ENCODE measurements at regions not wholly inside any gene's neighbourhood (a gene's known extent, or its start where the extent isn't known, plus 50 kb on each side); places are given as distances from the start of the nearest gene placed in this dataset.

GRCh38 chr9:80622508-80622907 is 1050.7 kb downstream of the TLE4 start:
- no peak for DNase-seq (ENCODE audit: extremely low spot score)
- ChIA-PET POLR2A (no interaction called here), CTCF (no interaction called here)
- TF ChIP-seq CTCF (IDR thresholded peaks at IDR 0.05; ENCODE audit: control extremely low read depth, extremely low read depth, low read depth, missing control alignments) = no peak

- ChIA-PET POLR2A (no interaction called here), CTCF (no interaction called here)
- no peak for TF ChIP-seq CTCF (IDR thresholded peaks at IDR 0.05; ENCODE audit: control extremely low read depth, extremely low read depth, low read depth, missing control alignments)
- DNase-seq (ENCODE audit: extremely low spot score) = no peak
Observed at GRCh38 chr9:80619356-80619755, 1047.6 kb downstream of the TLE4 start.

- no peak for TF ChIP-seq CTCF (IDR thresholded peaks at IDR 0.05; ENCODE audit: control extremely low read depth, extremely low read depth, low read depth, missing control alignments)
- POLR2A ChIA-PET = no interaction called here
- CTCF ChIA-PET = no interaction called here
- DNase-seq (ENCODE audit: extremely low spot score) = no peak
Observed at GRCh38 chr9:80615964-80616363, 1044.2 kb downstream of the TLE4 start.

- CTCF ChIA-PET = no interaction called here
- TF ChIP-seq CTCF (IDR thresholded peaks at IDR 0.05; ENCODE audit: control extremely low read depth, extremely low read depth, low read depth, missing control alignments) = no peak
- POLR2A ChIA-PET = no interaction called here
- DNase-seq (ENCODE audit: extremely low spot score) = no peak
Observed at GRCh38 chr9:80605793-80606192, 1034.0 kb downstream of the TLE4 start.

GRCh38 chr9:80605129-80605528 is 1033.4 kb downstream of the TLE4 start:
- POLR2A ChIA-PET = no interaction called here
- no peak for DNase-seq (ENCODE audit: extremely low spot score)
- CTCF ChIA-PET = no interaction called here
- TF ChIP-seq CTCF (IDR thresholded peaks at IDR 0.05; ENCODE audit: control extremely low read depth, extremely low read depth, low read depth, missing control alignments) = no peak

- DNase-seq (ENCODE audit: extremely low spot score) = no peak
- CTCF ChIA-PET = interaction anchor here (1.1 to 1.2 kb wide), 2 partner anchors 10 to 12 kb away, joined by 3 to 4 read pairs; no protein-coding TSS in a partner anchor
- POLR2A ChIA-PET = no interaction called here
- no peak for TF ChIP-seq CTCF (IDR thresholded peaks at IDR 0.05; ENCODE audit: control extremely low read depth, extremely low read depth, low read depth, missing control alignments)
Observed at GRCh38 chr9:80602291-80602690, 1030.5 kb downstream of the TLE4 start.

- DNase-seq (ENCODE audit: extremely low spot score) = no peak
- CTCF ChIA-PET = no interaction called here
- POLR2A ChIA-PET = no interaction called here
- no peak for TF ChIP-seq CTCF (IDR thresholded peaks at IDR 0.05; ENCODE audit: control extremely low read depth, extremely low read depth, low read depth, missing control alignments)
Observed at GRCh38 chr9:80596579-80596978, 1024.8 kb downstream of the TLE4 start.

Measured in GM10248 (cell line).